GM12878 (cell line): ENCODE measurements at regions not wholly inside any gene's neighbourhood (a gene's known extent, or its start where the extent isn't known, plus 50 kb on each side); places are given as distances from the start of the nearest gene placed in this dataset.

Experiments
- CBFB ChIP-seq: IDR thresholded peaks from 2 replicates; pipeline ENCODE4 v1.6.1; 2016; ENCODE audit warnings: antibody characterized with exemption, low read depth
- CHD1 ChIP-seq: IDR thresholded peaks from 2 replicates; pipeline ENCODE4 v1.6.1; 2012; ENCODE audit warnings: low read depth, low read length, improper control_type of control experiment
- FOXK2 ChIP-seq: fragments of 450-650 bp; IDR thresholded peaks from 2 replicates; pipeline ENCODE4 v1.6.1; 2017; ENCODE audit warnings: mild to moderate bottlenecking, moderate library complexity
- MAX ChIP-seq: IDR thresholded peaks from 2 replicates; pipeline ENCODE4 v1.6.1; 2012; ENCODE audit warnings: low read depth, low read length, improper control_type of control experiment
- MXI1 ChIP-seq: fragments of 150-350 bp; IDR thresholded peaks from 2 replicates; pipeline ENCODE4 v1.6.1; 2011; ENCODE audit warnings: low read depth, mild to moderate bottlenecking, inconsistent platforms, low read length, improper control_type of control experiment
- NFXL1 ChIP-seq: fragments of 450-650 bp; IDR thresholded peaks from 2 replicates; pipeline ENCODE4 v1.6.1; 2017; ENCODE audit warnings: antibody characterized with exemption, mild to moderate bottlenecking, borderline replicate concordance
- SMC3 ChIP-seq: IDR thresholded peaks from 2 replicates; pipeline ENCODE4 v1.6.1; 2011; ENCODE audit warnings: low read length, improper control_type of control experiment, borderline replicate concordance
- TARDBP ChIP-seq: IDR thresholded peaks from 2 replicates; pipeline ENCODE4 v1.6.1; 2016; ENCODE audit warnings: borderline replicate concordance
- TBL1XR1 ChIP-seq: IDR thresholded peaks from 2 replicates; pipeline ENCODE4 v1.6.1; 2012; ENCODE audit warnings: low read depth, low read length, improper control_type of control experiment
- YY1 ChIP-seq: IDR thresholded peaks from 2 replicates; pipeline ENCODE4 v1.6.1; 2011; ENCODE audit warnings: low read depth, mild to moderate bottlenecking, low read length
- ZBED1 ChIP-seq: IDR thresholded peaks from 2 replicates; pipeline ENCODE4 v1.6.1; 2016; ENCODE audit warnings: borderline replicate concordance
- TF ChIP-seq, protein P1 (sequence below): IDR thresholded peaks from 2 replicates; pipeline ENCODE4 v1.6.1; 2012; ENCODE audit warnings: low read length, inconsistent platforms
- TF ChIP-seq, protein P2 (sequence below): IDR thresholded peaks from 2 replicates; pipeline ENCODE4 v1.6.1; 2011; ENCODE audit warnings: borderline replicate concordance, low read depth, mild to moderate bottlenecking, moderate library complexity, low read length; ENCODE audit not compliant: insufficient read depth, poor library complexity, severe bottlenecking
- TF ChIP-seq, protein P3 (sequence below), 3 experiments: IDR thresholded peaks in 2 of 3; conservative IDR thresholded peaks in 1 of 3; 2 replicates each; pipeline ENCODE4 v1.5.1; 2011; ENCODE audit warnings: low read depth in 3 of 3, low read length in 3 of 3, mild to moderate bottlenecking in 3 of 3, control low read depth in 2 of 3, moderate library complexity in 2 of 3, inconsistent platforms in 1 of 3, mixed read lengths in 1 of 3; ENCODE audit not compliant: control insufficient read depth in 2 of 3, insufficient read depth in 1 of 3; ENCODE audit errors: extremely low read depth in 1 of 3

- TF ChIP-seq MXI1 (no peak), SMC3 (no peak), CBFB (no peak), CHD1 (no peak), YY1 (no peak), NFXL1 (no peak), TARDBP (no peak), TBL1XR1 (no peak), ZBED1 (no peak), FOXK2 (no peak), MAX (no peak)
- TF ChIP-seq, protein P1, sequence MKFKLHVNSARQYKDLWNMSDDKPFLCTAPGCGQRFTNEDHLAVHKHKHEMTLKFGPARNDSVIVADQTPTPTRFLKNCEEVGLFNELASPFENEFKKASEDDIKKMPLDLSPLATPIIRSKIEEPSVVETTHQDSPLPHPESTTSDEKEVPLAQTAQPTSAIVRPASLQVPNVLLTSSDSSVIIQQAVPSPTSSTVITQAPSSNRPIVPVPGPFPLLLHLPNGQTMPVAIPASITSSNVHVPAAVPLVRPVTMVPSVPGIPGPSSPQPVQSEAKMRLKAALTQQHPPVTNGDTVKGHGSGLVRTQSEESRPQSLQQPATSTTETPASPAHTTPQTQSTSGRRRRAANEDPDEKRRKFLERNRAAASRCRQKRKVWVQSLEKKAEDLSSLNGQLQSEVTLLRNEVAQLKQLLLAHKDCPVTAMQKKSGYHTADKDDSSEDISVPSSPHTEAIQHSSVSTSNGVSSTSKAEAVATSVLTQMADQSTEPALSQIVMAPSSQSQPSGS = no peak
- TF ChIP-seq, protein P2, sequence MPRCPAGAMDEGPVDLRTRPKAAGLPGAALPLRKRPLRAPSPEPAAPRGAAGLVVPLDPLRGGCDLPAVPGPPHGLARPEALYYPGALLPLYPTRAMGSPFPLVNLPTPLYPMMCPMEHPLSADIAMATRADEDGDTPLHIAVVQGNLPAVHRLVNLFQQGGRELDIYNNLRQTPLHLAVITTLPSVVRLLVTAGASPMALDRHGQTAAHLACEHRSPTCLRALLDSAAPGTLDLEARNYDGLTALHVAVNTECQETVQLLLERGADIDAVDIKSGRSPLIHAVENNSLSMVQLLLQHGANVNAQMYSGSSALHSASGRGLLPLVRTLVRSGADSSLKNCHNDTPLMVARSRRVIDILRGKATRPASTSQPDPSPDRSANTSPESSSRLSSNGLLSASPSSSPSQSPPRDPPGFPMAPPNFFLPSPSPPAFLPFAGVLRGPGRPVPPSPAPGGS = no peak
- TF ChIP-seq, protein P3, sequence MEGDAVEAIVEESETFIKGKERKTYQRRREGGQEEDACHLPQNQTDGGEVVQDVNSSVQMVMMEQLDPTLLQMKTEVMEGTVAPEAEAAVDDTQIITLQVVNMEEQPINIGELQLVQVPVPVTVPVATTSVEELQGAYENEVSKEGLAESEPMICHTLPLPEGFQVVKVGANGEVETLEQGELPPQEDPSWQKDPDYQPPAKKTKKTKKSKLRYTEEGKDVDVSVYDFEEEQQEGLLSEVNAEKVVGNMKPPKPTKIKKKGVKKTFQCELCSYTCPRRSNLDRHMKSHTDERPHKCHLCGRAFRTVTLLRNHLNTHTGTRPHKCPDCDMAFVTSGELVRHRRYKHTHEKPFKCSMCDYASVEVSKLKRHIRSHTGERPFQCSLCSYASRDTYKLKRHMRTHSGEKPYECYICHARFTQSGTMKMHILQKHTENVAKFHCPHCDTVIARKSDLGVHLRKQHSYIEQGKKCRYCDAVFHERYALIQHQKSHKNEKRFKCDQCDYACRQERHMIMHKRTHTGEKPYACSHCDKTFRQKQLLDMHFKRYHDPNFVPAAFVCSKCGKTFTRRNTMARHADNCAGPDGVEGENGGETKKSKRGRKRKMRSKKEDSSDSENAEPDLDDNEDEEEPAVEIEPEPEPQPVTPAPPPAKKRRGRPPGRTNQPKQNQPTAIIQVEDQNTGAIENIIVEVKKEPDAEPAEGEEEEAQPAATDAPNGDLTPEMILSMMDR (IDR thresholded peaks at IDR 0.05 in 2 of 3, conservative IDR thresholded peaks at IDR 0.05 in 1 of 3; ENCODE audit: control insufficient read depth in 2 of 3, extremely low read depth in 1 of 3, insufficient read depth in 1 of 3, low read depth in 3 of 3, low read length in 3 of 3) = no peak
Measured at GRCh38 chr6:44500074-44500473, 112.6 kb downstream of the CDC5L start.
